IMR-90 (cell line): ENCODE measurements at regions not wholly inside any gene's neighbourhood (a gene's known extent, or its start where the extent isn't known, plus 50 kb on each side); places are given as distances from the start of the nearest gene placed in this dataset.
A peak's percentile ranks its signal among the peaks of the same experiment; 100 is the strongest.

ENCODE experiments used
- BHLHE40 ChIP-seq: fragments of 150-350 bp; IDR thresholded peaks from 2 replicates; pipeline ENCODE4 v1.6.1; 2016; ENCODE audit warnings: mild to moderate bottlenecking, low read depth, low read length
- CEBPB ChIP-seq: IDR thresholded peaks from 2 replicates; pipeline ENCODE4 v1.6.1; 2012; ENCODE audit warnings: low read depth, low read length, improper control_type of control experiment
- CTCF ChIP-seq: conservative IDR thresholded peaks from 2 replicates; pipeline ENCODE4 v1.5.1; 2012; ENCODE audit warnings: mild to moderate bottlenecking, low read depth, low read length, improper control_type of control experiment
- ELK1 ChIP-seq: fragments of 150-350 bp; IDR thresholded peaks from 2 replicates; pipeline ENCODE4 v1.6.1; 2016; ENCODE audit warnings: low read depth, mild to moderate bottlenecking, low read length, moderate library complexity, borderline replicate concordance
- MAFK ChIP-seq: IDR thresholded peaks from 2 replicates; pipeline ENCODE4 v1.6.1; 2012; ENCODE audit warnings: low read depth, low read length, improper control_type of control experiment
- MAZ ChIP-seq: IDR thresholded peaks from 2 replicates; pipeline ENCODE4 v1.6.1; 2012; ENCODE audit warnings: low read depth, mild to moderate bottlenecking, low read length, improper control_type of control experiment, moderate library complexity, borderline replicate concordance
- MXI1 ChIP-seq: IDR thresholded peaks from 2 replicates; pipeline ENCODE4 v1.6.1; 2012; ENCODE audit warnings: low read depth, mild to moderate bottlenecking, low read length, moderate library complexity, borderline replicate concordance
- NFE2L2 ChIP-seq: fragments of 150-350 bp; IDR thresholded peaks from 2 replicates; pipeline ENCODE4 v1.6.1; 2016; ENCODE audit warnings: low read depth, mild to moderate bottlenecking, low read length
- POLR2A ChIP-seq: IDR thresholded peaks from 2 replicates; pipeline ENCODE4 v1.6.1; 2012; ENCODE audit warnings: mild to moderate bottlenecking, low read depth, low read length
- RAD21 ChIP-seq: IDR thresholded peaks from 2 replicates; pipeline ENCODE4 v1.6.1; 2012; ENCODE audit warnings: low read length, improper control_type of control experiment
- RCOR1 ChIP-seq: IDR thresholded peaks from 2 replicates; pipeline ENCODE4 v1.6.1; 2012; ENCODE audit warnings: mild to moderate bottlenecking, low read length, improper control_type of control experiment; ENCODE audit not compliant: insufficient replicate concordance
- RFX5 ChIP-seq: IDR thresholded peaks from 2 replicates; pipeline ENCODE4 v1.8.0; 2012; ENCODE audit warnings: low read depth, mild to moderate bottlenecking, low read length, moderate library complexity
- SMC3 ChIP-seq: fragments of 150-350 bp; IDR thresholded peaks from 2 replicates; pipeline ENCODE4 v1.6.1; 2016; ENCODE audit warnings: low read depth, mild to moderate bottlenecking, antibody characterized with exemption, low read length, moderate library complexity
- USF2 ChIP-seq: fragments of 150-350 bp; IDR thresholded peaks from 2 replicates; pipeline ENCODE4 v1.6.1; 2017; ENCODE audit warnings: mild to moderate bottlenecking, antibody characterized with exemption, low read length, low read depth

GRCh38 chr2:12061286-12062052 is 315.0 kb downstream of the LPIN1 start:
- TF ChIP-seq CTCF (no peak), RCOR1 (no peak), CEBPB (peak; percentile 78), MAZ (no peak), MXI1 (no peak), POLR2A (no peak), RAD21 (no peak), SMC3 (no peak), MAFK (no peak), USF2 (no peak), ELK1 (no peak), RFX5 (no peak), NFE2L2 (no peak), BHLHE40 (no peak)
